ENCODE measurements at regions not wholly inside any gene's neighbourhood (a gene's known extent, or its start where the extent isn't known, plus 50 kb on each side); places are given as distances from the start of the nearest gene placed in this dataset.

DNA sequence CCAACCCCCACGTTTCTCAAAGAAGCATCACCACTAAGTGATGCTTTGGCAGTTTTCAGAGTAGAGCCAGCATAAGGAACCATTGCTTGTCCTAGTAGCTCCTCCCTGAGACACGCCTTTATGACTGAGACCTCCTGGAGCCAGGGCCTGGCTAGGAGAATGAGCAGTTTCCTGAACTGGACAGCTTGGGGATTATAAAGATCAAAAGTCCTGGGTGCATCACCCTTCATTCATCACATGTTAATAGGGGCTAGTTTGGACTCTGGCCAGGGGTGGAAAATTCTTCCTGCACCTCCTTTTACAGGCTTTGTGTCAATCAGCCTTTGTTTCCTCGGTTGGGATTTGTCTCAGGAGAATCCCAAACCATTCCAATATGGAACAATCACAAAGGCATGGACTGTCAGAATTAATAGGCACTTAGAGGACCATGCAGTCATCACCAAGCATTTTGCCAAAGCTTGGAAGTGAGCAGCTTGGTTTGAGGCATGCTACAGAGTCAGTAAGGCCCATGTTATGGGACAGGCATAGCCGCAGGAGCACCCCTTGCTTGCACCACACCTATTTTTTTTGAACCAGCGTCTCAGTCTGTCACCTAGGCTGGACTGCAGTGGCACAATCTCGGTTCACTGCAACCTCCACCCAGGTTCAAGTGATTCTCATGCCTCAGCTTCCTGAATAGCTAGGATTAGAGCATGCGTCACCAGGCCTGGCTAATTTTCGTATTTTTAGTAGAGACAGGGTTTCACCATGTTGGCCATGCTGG is 64.9 kb upstream of the TGM3 start:
- Histone ChIP-seq H3K9me3 (ENCODE audit: control insufficient read depth in 2 of 2, insufficient read depth in 1 of 2, low read length in 1 of 2) (no peaks in the 10 kb centered on the region), H3K4me3 (ENCODE audit: low read length in 2 of 2) (no peak overlapping the region), H3K4me1 (ENCODE audit: control insufficient read depth in 2 of 2, insufficient read depth in 2 of 2, low read length in 2 of 2) (no peaks in the 10 kb centered on the region), H3K36me3 (ENCODE audit: control insufficient read depth in 2 of 2, insufficient read depth in 2 of 2, low read length in 1 of 2) (no peaks in the 10 kb centered on the region), H3K27me3 (ENCODE audit: control insufficient read depth in 2 of 2, insufficient read depth in 1 of 2, low read length in 1 of 2) (no peaks in the 10 kb centered on the region), H3K27ac (ENCODE audit: low read depth in 1 of 2, low read length in 1 of 2) (no peak overlapping the region)
- WGBS = 92% methylated on average over 8 of the region's 8 CpGs
- DNase-seq (ENCODE audit: low read depth in 6 of 9, low spot score in 9 of 9) = no peak

DNA sequence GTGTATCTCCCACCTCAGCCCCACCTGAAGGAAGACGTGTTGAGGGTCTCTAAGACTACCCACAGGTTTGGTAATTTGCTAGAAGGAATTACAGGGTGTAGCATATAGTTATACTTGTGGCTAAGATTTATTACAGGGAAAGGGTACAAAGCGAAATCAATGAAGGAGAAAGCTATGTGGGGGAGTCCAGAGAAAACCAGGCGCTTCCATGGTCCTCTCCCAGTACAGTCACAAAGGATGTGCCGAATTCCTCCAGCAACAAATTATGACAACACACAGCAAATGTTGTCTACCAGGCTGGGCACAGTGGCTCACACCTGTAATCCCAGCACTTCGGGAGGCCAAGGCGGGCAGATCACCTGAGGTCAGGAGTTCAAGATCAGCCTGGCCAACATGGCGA is 64.1 kb upstream of the TGM3 start:
- no peaks in the 10 kb centered on the region for H3K36me3 ChIP-seq (ENCODE audit: control insufficient read depth in 2 of 2, insufficient read depth in 2 of 2, low read length in 1 of 2)
- no peaks in the 10 kb centered on the region for H3K27me3 ChIP-seq (ENCODE audit: control insufficient read depth in 2 of 2, insufficient read depth in 1 of 2, low read length in 1 of 2)
- H3K9me3 ChIP-seq (ENCODE audit: control insufficient read depth in 2 of 2, insufficient read depth in 1 of 2, low read length in 1 of 2) = no peaks in the 10 kb centered on the region
- H3K4me3 ChIP-seq (ENCODE audit: low read length in 2 of 2) = no peak overlapping the region
- no peak for DNase-seq (ENCODE audit: low read depth in 6 of 9, low spot score in 9 of 9)
- H3K27ac ChIP-seq (ENCODE audit: low read depth in 1 of 2, low read length in 1 of 2) = no peak overlapping the region
- WGBS = 97% methylated on average over 7 of the region's 7 CpGs
- H3K4me1 ChIP-seq (ENCODE audit: control insufficient read depth in 2 of 2, insufficient read depth in 2 of 2, low read length in 2 of 2) = no peaks in the 10 kb centered on the region

DNA sequence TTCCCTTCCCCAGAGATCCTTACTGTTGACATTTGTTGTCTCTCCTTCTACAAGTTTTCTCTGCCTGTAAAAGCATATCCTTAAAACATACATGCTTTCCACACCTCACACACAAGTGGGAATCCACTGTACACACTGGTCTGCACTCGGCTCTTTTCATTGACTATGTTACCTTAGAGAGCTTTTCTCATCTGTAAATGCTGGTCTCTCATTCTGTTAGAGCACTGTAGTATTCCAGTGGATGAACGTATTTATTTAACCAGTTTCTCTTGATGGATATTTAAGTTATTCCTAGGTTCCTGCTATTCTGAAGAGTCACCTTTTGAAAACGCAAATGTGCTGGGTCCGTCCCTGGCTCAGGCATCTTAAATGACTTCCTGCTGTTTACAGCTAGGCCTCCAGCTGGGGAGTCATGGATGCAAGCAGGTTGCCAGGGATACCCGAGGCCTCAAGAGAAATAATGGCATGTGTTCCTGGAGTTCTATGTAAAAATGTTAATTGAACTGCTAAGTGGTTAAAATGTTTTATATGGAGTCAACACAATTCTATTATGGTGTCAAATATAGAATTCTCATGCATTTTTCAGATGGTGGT is 61.1 kb upstream of the TGM3 start:
- Histone ChIP-seq H3K9me3 (ENCODE audit: control insufficient read depth in 2 of 2, insufficient read depth in 1 of 2, low read length in 1 of 2) (no peaks in the 10 kb centered on the region), H3K4me1 (ENCODE audit: control insufficient read depth in 2 of 2, insufficient read depth in 2 of 2, low read length in 2 of 2) (no peaks in the 10 kb centered on the region), H3K27ac (ENCODE audit: low read depth in 1 of 2, low read length in 1 of 2) (no peak overlapping the region), H3K27me3 (ENCODE audit: control insufficient read depth in 2 of 2, insufficient read depth in 1 of 2, low read length in 1 of 2) (no peaks in the 10 kb centered on the region), H3K4me3 (ENCODE audit: low read length in 2 of 2) (no peak overlapping the region), H3K36me3 (ENCODE audit: control insufficient read depth in 2 of 2, insufficient read depth in 2 of 2, low read length in 1 of 2) (no peaks in the 10 kb centered on the region)
- WGBS = 90% methylated on average over 5 of the region's 5 CpGs
- no peak for DNase-seq (ENCODE audit: low read depth in 6 of 9, low spot score in 9 of 9)

DNA sequence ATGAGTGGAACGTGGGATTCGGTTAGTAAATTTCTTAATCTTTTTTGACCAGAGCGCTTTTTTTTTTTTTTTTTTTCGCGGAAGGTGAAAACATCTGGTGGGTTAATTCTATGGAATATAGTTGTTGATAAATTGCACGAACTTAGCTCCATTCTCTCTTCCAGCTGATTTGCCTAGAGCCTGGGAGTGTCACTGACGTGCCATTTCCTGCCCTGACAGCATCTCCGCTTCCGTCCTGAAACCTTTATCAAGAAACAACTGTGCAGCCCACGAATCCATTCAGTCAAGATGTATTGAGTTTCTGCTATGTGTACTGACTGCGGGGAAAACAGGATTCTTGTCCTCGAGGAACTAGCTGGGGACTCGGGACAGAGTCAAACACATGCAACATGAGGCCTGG is 59.5 kb upstream of the TGM3 start:
- Histone ChIP-seq H3K27ac (ENCODE audit: low read depth in 1 of 2, low read length in 1 of 2) (no peak overlapping the region), H3K27me3 (ENCODE audit: control insufficient read depth in 2 of 2, insufficient read depth in 1 of 2, low read length in 1 of 2) (no peaks in the 10 kb centered on the region), H3K4me3 (ENCODE audit: low read length in 2 of 2) (no peak overlapping the region), H3K4me1 (ENCODE audit: control insufficient read depth in 2 of 2, insufficient read depth in 2 of 2, low read length in 2 of 2) (no peaks in the 10 kb centered on the region), H3K9me3 (ENCODE audit: control insufficient read depth in 2 of 2, insufficient read depth in 1 of 2, low read length in 1 of 2) (no peaks in the 10 kb centered on the region), H3K36me3 (ENCODE audit: control insufficient read depth in 2 of 2, insufficient read depth in 2 of 2, low read length in 1 of 2) (no peaks in the 10 kb centered on the region)
- WGBS = 93% methylated on average over 13 of the region's 13 CpGs
- DNase-seq (ENCODE audit: low read depth in 6 of 9, low spot score in 9 of 9) = no peak

DNA sequence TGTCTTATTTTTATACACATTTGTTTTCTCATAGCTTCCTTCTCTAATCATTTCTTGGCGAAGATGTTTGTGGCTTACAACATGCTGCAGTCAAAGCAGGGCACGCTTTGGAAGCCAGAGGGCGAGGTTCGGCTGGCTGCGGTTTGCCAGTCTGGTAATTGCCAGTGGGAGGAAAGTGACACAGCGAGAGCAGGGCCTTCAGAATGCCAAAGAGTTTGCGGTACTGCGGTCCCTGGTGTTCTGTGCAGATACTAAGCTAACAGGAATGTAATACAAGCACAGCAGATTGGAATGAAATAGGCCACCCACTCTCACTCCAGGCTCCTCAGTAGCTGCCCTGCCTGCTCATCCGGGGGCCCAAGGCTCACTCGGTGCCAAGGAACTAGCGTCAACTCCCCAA is 58.7 kb upstream of the TGM3 start:
- no peak for DNase-seq (ENCODE audit: low read depth in 6 of 9, low spot score in 9 of 9)
- 91% methylated on average over 11 of the region's 11 CpGs for WGBS
- no peak overlapping the region for H3K4me3 ChIP-seq (ENCODE audit: low read length in 2 of 2)
- no peaks in the 10 kb centered on the region for H3K27me3 ChIP-seq (ENCODE audit: control insufficient read depth in 2 of 2, insufficient read depth in 1 of 2, low read length in 1 of 2)
- no peak overlapping the region for H3K27ac ChIP-seq (ENCODE audit: low read depth in 1 of 2, low read length in 1 of 2)
- H3K9me3 ChIP-seq (ENCODE audit: control insufficient read depth in 2 of 2, insufficient read depth in 1 of 2, low read length in 1 of 2) = no peaks in the 10 kb centered on the region
- no peaks in the 10 kb centered on the region for H3K36me3 ChIP-seq (ENCODE audit: control insufficient read depth in 2 of 2, insufficient read depth in 2 of 2, low read length in 1 of 2)
- no peaks in the 10 kb centered on the region for H3K4me1 ChIP-seq (ENCODE audit: control insufficient read depth in 2 of 2, insufficient read depth in 2 of 2, low read length in 2 of 2)

DNA sequence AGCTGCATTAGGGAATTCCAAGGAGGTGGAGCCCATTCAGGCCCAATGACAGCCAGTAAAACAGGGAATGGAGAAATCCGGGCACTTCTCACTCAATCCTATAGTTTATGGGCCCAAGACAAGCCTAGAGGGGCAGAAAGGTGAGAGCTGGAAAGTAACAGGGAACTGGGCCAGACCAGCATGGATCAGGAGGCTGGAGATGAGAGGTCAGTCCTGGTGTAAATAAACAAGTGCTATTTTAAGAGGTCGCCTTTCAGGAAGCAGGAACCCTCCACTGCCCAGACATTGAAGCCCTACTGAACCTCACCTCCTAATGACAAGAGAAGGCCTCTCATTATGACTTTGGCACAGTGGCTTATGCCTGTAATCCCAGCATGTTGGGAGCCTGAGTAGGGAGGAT is 57.2 kb upstream of the TGM3 start:
- Histone ChIP-seq H3K27me3 (ENCODE audit: control insufficient read depth in 2 of 2, insufficient read depth in 1 of 2, low read length in 1 of 2) (no peaks in the 10 kb centered on the region), H3K4me1 (ENCODE audit: control insufficient read depth in 2 of 2, insufficient read depth in 2 of 2, low read length in 2 of 2) (no peaks in the 10 kb centered on the region), H3K9me3 (ENCODE audit: control insufficient read depth in 2 of 2, insufficient read depth in 1 of 2, low read length in 1 of 2) (no peaks in the 10 kb centered on the region), H3K27ac (ENCODE audit: low read depth in 1 of 2, low read length in 1 of 2) (no peak overlapping the region), H3K4me3 (ENCODE audit: low read length in 2 of 2) (no peak overlapping the region), H3K36me3 (ENCODE audit: control insufficient read depth in 2 of 2, insufficient read depth in 2 of 2, low read length in 1 of 2) (no peaks in the 10 kb centered on the region)
- DNase-seq (ENCODE audit: low read depth in 6 of 9, low spot score in 9 of 9) = no peak
- 93% methylated on average over 2 of the region's 2 CpGs for WGBS

DNA sequence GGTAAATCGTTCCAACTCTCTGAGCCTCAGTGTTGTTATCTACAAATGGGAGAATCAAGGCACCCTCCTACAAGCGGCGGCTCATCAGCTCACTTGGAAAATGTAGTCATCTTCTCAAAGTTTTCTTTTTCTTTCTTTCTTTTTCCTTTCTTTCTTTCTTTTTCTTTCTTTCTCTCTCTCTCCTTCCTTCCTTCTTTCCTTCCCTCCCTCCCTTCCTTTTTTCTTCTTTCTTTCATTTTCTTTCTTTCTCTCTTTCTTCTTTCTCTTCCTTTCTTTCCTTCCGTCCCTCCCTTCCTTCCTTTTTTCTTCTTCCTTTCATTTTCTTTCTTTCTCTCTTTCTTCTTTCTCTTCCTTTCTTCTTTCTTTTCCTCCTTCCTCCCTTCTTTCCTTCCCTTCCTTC is 55.0 kb upstream of the TGM3 start:
- no peak overlapping the region for H3K27ac ChIP-seq (ENCODE audit: low read depth in 1 of 2, low read length in 1 of 2)
- no peak for DNase-seq (ENCODE audit: low read depth in 6 of 9, low spot score in 9 of 9)
- WGBS = 96% methylated on average over 4 of the region's 4 CpGs
- H3K9me3 ChIP-seq (ENCODE audit: control insufficient read depth in 2 of 2, insufficient read depth in 1 of 2, low read length in 1 of 2) = no peaks in the 10 kb centered on the region
- H3K4me3 ChIP-seq (ENCODE audit: low read length in 2 of 2) = no peak overlapping the region
- H3K36me3 ChIP-seq (ENCODE audit: control insufficient read depth in 2 of 2, insufficient read depth in 2 of 2, low read length in 1 of 2) = no peaks in the 10 kb centered on the region
- H3K4me1 ChIP-seq (ENCODE audit: control insufficient read depth in 2 of 2, insufficient read depth in 2 of 2, low read length in 2 of 2) = no peaks in the 10 kb centered on the region
- H3K27me3 ChIP-seq (ENCODE audit: control insufficient read depth in 2 of 2, insufficient read depth in 1 of 2, low read length in 1 of 2) = no peaks in the 10 kb centered on the region

DNA sequence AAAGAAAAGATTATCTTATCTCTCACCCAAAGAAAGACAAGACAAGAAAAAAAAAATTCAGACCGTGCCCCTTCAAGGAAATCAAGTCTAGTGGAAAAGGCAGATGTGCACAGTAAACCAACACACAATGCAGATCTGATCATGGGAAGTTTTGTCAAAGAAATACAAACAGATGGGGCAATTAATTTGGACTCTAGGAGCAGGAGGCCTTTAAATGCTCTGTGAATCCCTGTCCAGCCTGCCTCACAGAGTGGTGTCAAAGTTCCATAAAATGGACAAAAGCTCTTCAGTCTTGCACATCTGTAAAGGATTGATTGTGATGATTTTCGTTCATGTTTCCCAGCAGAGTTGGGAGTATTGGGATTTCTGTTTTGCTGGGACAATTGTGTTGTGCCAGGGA is 53.1 kb upstream of the TGM3 start:
- Histone ChIP-seq H3K27me3 (ENCODE audit: control insufficient read depth in 2 of 2, insufficient read depth in 1 of 2, low read length in 1 of 2) (no peaks in the 10 kb centered on the region), H3K27ac (ENCODE audit: low read depth in 1 of 2, low read length in 1 of 2) (no peak overlapping the region), H3K4me1 (ENCODE audit: control insufficient read depth in 2 of 2, insufficient read depth in 2 of 2, low read length in 2 of 2) (no peaks in the 10 kb centered on the region), H3K9me3 (ENCODE audit: control insufficient read depth in 2 of 2, insufficient read depth in 1 of 2, low read length in 1 of 2) (no peaks in the 10 kb centered on the region), H3K4me3 (ENCODE audit: low read length in 2 of 2) (no peak overlapping the region), H3K36me3 (ENCODE audit: control insufficient read depth in 2 of 2, insufficient read depth in 2 of 2, low read length in 1 of 2) (no peaks in the 10 kb centered on the region)
- 84% methylated on average over 2 of the region's 2 CpGs for WGBS
- DNase-seq (ENCODE audit: low read depth in 6 of 9, low spot score in 9 of 9) = no peak

DNA sequence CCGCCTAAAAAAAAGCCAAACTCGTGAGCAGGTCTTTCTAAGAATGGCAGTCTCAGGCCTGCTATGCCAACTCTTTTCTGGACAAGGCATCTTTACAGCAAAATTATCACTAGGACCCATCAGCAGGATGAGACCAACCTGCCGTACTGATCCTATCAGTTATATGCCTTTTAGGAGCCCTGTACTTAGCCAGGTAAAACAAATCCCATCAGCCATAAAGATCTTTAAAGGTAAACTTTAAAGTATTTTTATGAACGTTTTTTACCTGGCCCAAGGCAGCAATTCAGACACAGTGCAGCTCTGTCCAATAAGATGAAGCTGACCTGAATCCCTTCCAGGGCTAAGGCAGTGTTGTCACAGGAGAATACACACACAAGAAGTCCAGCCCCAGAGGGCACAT is 51.3 kb upstream of the TGM3 start:
- no peak overlapping the region for H3K27ac ChIP-seq (ENCODE audit: low read depth in 1 of 2, low read length in 1 of 2)
- no peaks in the 10 kb centered on the region for H3K27me3 ChIP-seq (ENCODE audit: control insufficient read depth in 2 of 2, insufficient read depth in 1 of 2, low read length in 1 of 2)
- H3K36me3 ChIP-seq (ENCODE audit: control insufficient read depth in 2 of 2, insufficient read depth in 2 of 2, low read length in 1 of 2) = no peaks in the 10 kb centered on the region
- H3K4me1 ChIP-seq (ENCODE audit: control insufficient read depth in 2 of 2, insufficient read depth in 2 of 2, low read length in 2 of 2) = no peaks in the 10 kb centered on the region
- no peak overlapping the region for H3K4me3 ChIP-seq (ENCODE audit: low read length in 2 of 2)
- no peaks in the 10 kb centered on the region for H3K9me3 ChIP-seq (ENCODE audit: control insufficient read depth in 2 of 2, insufficient read depth in 1 of 2, low read length in 1 of 2)
- 92% methylated on average over 4 of the region's 4 CpGs for WGBS
- DNase-seq (ENCODE audit: low read depth in 6 of 9, low spot score in 9 of 9) = no peak

All from thymus (tissue), 11 donors.